ENCODE measurements at regions not wholly inside any gene's neighbourhood (a gene's known extent, or its start where the extent isn't known, plus 50 kb on each side); places are given as distances from the start of the nearest gene placed in this dataset.

- no peaks in the 10 kb centered on the region for H3K9me3 ChIP-seq
- no peak overlapping the region for H3K9ac ChIP-seq (ENCODE audit: low read depth in 2 of 2, low read length in 2 of 2)
- H3K4me1 ChIP-seq = no peaks in the 10 kb centered on the region
- no peaks in the 10 kb centered on the region for H3K27me3 ChIP-seq
- intact Hi-C loops (cut with DNase I) = no loop called here
- H3K27ac ChIP-seq = no peak overlapping the region
- no peak overlapping the region for H3K4me3 ChIP-seq
- no peak for TF ChIP-seq CTCF (IDR thresholded peaks at IDR 0.05)
- H3K36me3 ChIP-seq = no peaks in the 10 kb centered on the region
- no peak for DNase-seq
Measured at GRCh38 chr16:5533321-5533888, 435.8 kb upstream of the EEF2KMT start.

GRCh38 chr16:5527817-5528216, 430.2 kb upstream of the EEF2KMT start:
- intact Hi-C loops (cut with DNase I) = no loop called here
- DNase-seq = no peak
- no peak for TF ChIP-seq CTCF (IDR thresholded peaks at IDR 0.05)
- H3K9ac ChIP-seq (ENCODE audit: low read depth in 2 of 2, low read length in 2 of 2) = no peak overlapping the region
- no peak overlapping the region for H3K27ac ChIP-seq
- no peaks in the 10 kb centered on the region for H3K36me3 ChIP-seq
- H3K9me3 ChIP-seq = no peaks in the 10 kb centered on the region
- H3K4me1 ChIP-seq = no peaks in the 10 kb centered on the region
- H3K4me3 ChIP-seq = no peak overlapping the region
- H3K27me3 ChIP-seq = no peaks in the 10 kb centered on the region

GRCh38 chr16:5526826-5527225, 429.2 kb upstream of the EEF2KMT start:
- intact Hi-C loops (cut with DNase I) = no loop called here
- Histone ChIP-seq H3K4me3 (no peak overlapping the region), H3K36me3 (no peaks in the 10 kb centered on the region), H3K9me3 (no peaks in the 10 kb centered on the region), H3K27me3 (no peaks in the 10 kb centered on the region), H3K27ac (no peak overlapping the region), H3K9ac (ENCODE audit: low read depth in 2 of 2, low read length in 2 of 2) (no peak overlapping the region), H3K4me1 (no peaks in the 10 kb centered on the region)
- DNase-seq = no peak
- no peak for TF ChIP-seq CTCF (IDR thresholded peaks at IDR 0.05)

- no peaks in the 10 kb centered on the region for H3K36me3 ChIP-seq
- no peak for DNase-seq
- H3K27ac ChIP-seq = no peak overlapping the region
- H3K9ac ChIP-seq (ENCODE audit: low read depth in 2 of 2, low read length in 2 of 2) = no peak overlapping the region
- no peaks in the 10 kb centered on the region for H3K27me3 ChIP-seq
- H3K4me3 ChIP-seq = no peak overlapping the region
- H3K4me1 ChIP-seq = no peaks in the 10 kb centered on the region
- intact Hi-C loops (cut with DNase I) = no loop called here
- H3K9me3 ChIP-seq = no peaks in the 10 kb centered on the region
- no peak for TF ChIP-seq CTCF (IDR thresholded peaks at IDR 0.05)
Measured at GRCh38 chr16:5523829-5524228, 426.2 kb upstream of the EEF2KMT start.

- TF ChIP-seq CTCF (IDR thresholded peaks at IDR 0.05) = no peak
Measured at GRCh38 chr16:5516115-5516514, 418.5 kb upstream of the EEF2KMT start.

More at GRCh38 chr16:5516115-5516514, 418.5 kb upstream of the EEF2KMT start:
- DNase-seq = no peak
- no peaks in the 10 kb centered on the region for H3K4me1 ChIP-seq
- no peaks in the 10 kb centered on the region for H3K27me3 ChIP-seq
- no peak overlapping the region for H3K4me3 ChIP-seq
- H3K36me3 ChIP-seq = no peaks in the 10 kb centered on the region
- intact Hi-C loops (cut with DNase I) = no loop called here
- H3K9ac ChIP-seq (ENCODE audit: low read depth in 2 of 2, low read length in 2 of 2) = no peak overlapping the region
- no peaks in the 10 kb centered on the region for H3K9me3 ChIP-seq
- H3K27ac ChIP-seq = no peak overlapping the region

Measured in colonic mucosa (tissue), 4 donors.